Stomach (tissue), 8 donors: ENCODE measurements at regions not wholly inside any gene's neighbourhood (a gene's known extent, or its start where the extent isn't known, plus 50 kb on each side); places are given as distances from the start of the nearest gene placed in this dataset.
A peak's percentile ranks its signal among the peaks of the same experiment; 100 is the strongest.

Experiments used
- DNase-seq, 2 donors: peaks; one replicate each; pipeline versions ENCODE4 v3.0.0 to v3.0.0-alpha.2; 2013 to 2019
- H3K27ac ChIP-seq, 5 donors: fragments of 200-600 bp in 4 of 5; sonication (generic) in 4 of 5; one replicate each; pipeline ENCODE4 v1.5.1; 2013 to 2019; ENCODE audit warnings: mild to moderate bottlenecking in 1 of 5, moderate library complexity in 1 of 5
- H3K27me3 ChIP-seq, 3 donors: fragments of 200-600 bp; sonication (generic); one replicate each; pipeline ENCODE4 v1.5.1; 2017 to 2019; ENCODE audit warnings: mixed run types in 1 of 3
- H3K36me3 ChIP-seq, 4 donors: fragments of 200-600 bp; sonication (generic); 1 replicate in 3 of 4; 2 replicates in 1 of 4; pipeline ENCODE4 v1.5.1; 2016 to 2019
- H3K4me1 ChIP-seq, 4 donors: fragments of 200-600 bp; sonication (generic); one replicate each; pipeline ENCODE4 v1.5.1; 2016 to 2019
- H3K4me3 ChIP-seq, 4 donors: fragments of 200-600 bp; sonication (generic) in 3 of 4; one replicate each; pipeline ENCODE4 v1.5.1; 2016 to 2019; ENCODE audit warnings: mild to moderate bottlenecking in 1 of 4
- H3K9me3 ChIP-seq, 4 donors: fragments of 200-600 bp; sonication (generic); one replicate each; pipeline ENCODE4 v1.5.1; 2016 to 2019
- EP300 ChIP-seq: sonication (generic); formaldehyde crosslinking; IDR thresholded peaks from one replicate; pipeline ENCODE4 v1.6.1; 2017; ENCODE audit warnings: antibody characterized with exemption
- POLR2A ChIP-seq, 4 donors: fragments of 450-650 bp; IDR thresholded peaks; one replicate each; pipeline ENCODE4 v1.6.1; 2016; ENCODE audit warnings: antibody characterized with exemption in 4 of 4, control low read depth in 2 of 4, mild to moderate bottlenecking in 1 of 4, moderate library complexity in 1 of 4
- POLR2AphosphoS5 ChIP-seq, 3 donors: sonication (generic); formaldehyde crosslinking; IDR thresholded peaks; one replicate each; pipeline ENCODE4 v1.6.1; 2016; ENCODE audit warnings: antibody characterized with exemption in 3 of 3
- WGBS, 5 donors: extraction: QIAGEN DNeasy Blood & Tissue Kit in 3 of 5; methylation state at CpG; one replicate each; pipeline versions ENCODE4 v1.1.5 to v1.1.7; 2013 to 2018; 5-methylcytosine and 5-hydroxymethylcytosine counted together
- intact Hi-C: fragments of 100-400 bp; cut with DNase I; formaldehyde crosslinking; loops from one replicate; pipeline ENCODE4 v1.15.1; 2023; ENCODE audit warnings: low total_unique reads
- TF ChIP-seq, protein P1 (sequence below), 7 experiments: fragments of 450-650 bp in 4 of 7; fragments of 200-600 bp in 3 of 7; sonication (generic) in 3 of 7; IDR thresholded peaks; one replicate each; pipeline ENCODE4 v1.5.1; 2016 to 2019; ENCODE audit warnings: antibody characterized with exemption in 7 of 7, control low read depth in 2 of 7, mild to moderate bottlenecking in 1 of 7
- donor health status: healthy with polysubstance abuse.
- donor health status: Bipolar disorder and iron deficiency.
- donor health status: healthy.

DNA sequence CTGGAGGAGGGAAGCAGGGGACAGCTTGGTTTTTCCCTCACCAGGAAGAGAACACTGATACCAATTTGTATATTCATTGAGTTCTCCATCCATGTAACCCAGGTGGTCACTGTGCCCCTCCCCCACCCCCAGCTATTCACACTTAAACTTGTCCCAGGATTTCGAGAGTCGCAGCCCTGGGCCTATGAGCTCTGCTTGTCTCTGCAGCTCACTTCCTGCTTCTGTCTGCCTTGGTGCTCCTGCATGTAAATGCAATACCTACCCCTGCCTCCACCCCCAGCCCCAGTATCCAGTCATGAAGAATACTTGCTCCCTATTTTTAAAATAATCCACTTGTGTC lies 452.2 kb downstream of the BCL11B start:
- no peaks in the 10 kb centered on the region for H3K36me3 ChIP-seq
- no peaks in the 10 kb centered on the region for H3K9me3 ChIP-seq
- DNase-seq: no peak
- intact Hi-C loops: no loop called here
- no peaks in the 10 kb centered on the region for H3K4me1 ChIP-seq
- TF ChIP-seq POLR2AphosphoS5 (IDR thresholded peaks at IDR 0.05) (no peak), POLR2A (IDR thresholded peaks at IDR 0.05) (no peak), EP300 (no peak)
- TF ChIP-seq, protein P1, sequence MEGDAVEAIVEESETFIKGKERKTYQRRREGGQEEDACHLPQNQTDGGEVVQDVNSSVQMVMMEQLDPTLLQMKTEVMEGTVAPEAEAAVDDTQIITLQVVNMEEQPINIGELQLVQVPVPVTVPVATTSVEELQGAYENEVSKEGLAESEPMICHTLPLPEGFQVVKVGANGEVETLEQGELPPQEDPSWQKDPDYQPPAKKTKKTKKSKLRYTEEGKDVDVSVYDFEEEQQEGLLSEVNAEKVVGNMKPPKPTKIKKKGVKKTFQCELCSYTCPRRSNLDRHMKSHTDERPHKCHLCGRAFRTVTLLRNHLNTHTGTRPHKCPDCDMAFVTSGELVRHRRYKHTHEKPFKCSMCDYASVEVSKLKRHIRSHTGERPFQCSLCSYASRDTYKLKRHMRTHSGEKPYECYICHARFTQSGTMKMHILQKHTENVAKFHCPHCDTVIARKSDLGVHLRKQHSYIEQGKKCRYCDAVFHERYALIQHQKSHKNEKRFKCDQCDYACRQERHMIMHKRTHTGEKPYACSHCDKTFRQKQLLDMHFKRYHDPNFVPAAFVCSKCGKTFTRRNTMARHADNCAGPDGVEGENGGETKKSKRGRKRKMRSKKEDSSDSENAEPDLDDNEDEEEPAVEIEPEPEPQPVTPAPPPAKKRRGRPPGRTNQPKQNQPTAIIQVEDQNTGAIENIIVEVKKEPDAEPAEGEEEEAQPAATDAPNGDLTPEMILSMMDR (IDR thresholded peaks at IDR 0.05): no peak
- peaks cover 0 to 10% (median 0%) of the 10 kb centered on the region in 3 donors for H3K27me3 ChIP-seq
- H3K4me3 ChIP-seq: no peak overlapping the region
- WGBS, 5 donors: 48 to 69% (median 58%) methylated on average over 2 of the region's 2 CpGs
- H3K27ac ChIP-seq: no peak overlapping the region

DNA sequence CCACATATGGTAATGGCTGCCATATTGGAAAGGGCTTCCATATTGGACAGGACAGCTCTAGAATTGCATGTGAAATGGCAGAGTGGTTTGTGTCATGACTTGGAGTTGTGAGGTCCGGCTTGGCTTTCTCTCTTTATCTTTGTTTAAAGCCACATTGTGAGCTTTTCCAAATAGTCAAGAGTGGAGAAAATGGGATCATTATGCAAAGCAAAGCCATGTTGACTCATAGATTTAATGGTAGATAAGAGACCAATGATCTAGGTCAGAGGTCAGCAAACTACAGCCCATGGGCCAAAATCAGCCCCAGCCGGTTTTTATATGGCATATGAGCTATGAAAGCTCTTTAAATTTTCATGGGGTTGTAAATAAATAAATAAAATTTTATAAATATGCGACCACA lies 449.1 kb downstream of the BCL11B start:
- DNase-seq: no peak
- Histone ChIP-seq H3K27me3 (no peaks in the 10 kb centered on the region), H3K4me3 (no peak overlapping the region), H3K27ac (no peak overlapping the region), H3K36me3 (no peaks in the 10 kb centered on the region), H3K9me3 (no peaks in the 10 kb centered on the region), H3K4me1 (no peaks in the 10 kb centered on the region)
- 51 to 69% (median 56%) methylated on average over 3 of the region's 3 CpGs for WGBS, 5 donors
- no peak for TF ChIP-seq EP300
- intact Hi-C loops: no loop called here

DNA sequence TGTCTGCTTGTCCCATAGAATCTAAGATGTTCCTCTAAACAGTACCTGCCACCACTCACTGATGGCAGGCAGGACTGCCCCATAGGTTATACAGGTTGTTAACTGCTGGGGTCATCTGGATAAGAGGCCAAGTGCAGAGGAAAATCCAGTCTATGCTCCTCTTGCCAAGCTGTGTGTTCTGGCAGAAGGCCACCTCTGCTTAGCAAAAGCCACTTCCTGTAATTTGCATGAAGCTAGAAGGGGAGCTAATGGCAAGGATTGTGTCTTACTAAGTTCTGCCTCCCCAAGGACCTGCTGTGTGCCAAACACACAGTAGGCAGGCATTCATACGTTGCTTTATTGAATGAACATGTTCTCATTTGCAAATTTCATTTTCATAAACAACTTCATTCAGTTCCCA lies 445.4 kb downstream of the BCL11B start:
- Histone ChIP-seq H3K36me3 (no peaks in the 10 kb centered on the region), H3K4me1 (no peaks in the 10 kb centered on the region), H3K27me3 (no peaks in the 10 kb centered on the region), H3K4me3 (no peak overlapping the region), H3K27ac (no peak overlapping the region), H3K9me3 (peaks cover 0 to 8% (median 0%) of the 10 kb centered on the region in 4 donors)
- intact Hi-C loops: no loop called here
- DNase-seq: peak; percentile 26 to 31
- no peak for TF ChIP-seq EP300
- WGBS, 5 donors: 43 to 56% (median 51%) methylated on average over 1 of the region's 1 CpG

DNA sequence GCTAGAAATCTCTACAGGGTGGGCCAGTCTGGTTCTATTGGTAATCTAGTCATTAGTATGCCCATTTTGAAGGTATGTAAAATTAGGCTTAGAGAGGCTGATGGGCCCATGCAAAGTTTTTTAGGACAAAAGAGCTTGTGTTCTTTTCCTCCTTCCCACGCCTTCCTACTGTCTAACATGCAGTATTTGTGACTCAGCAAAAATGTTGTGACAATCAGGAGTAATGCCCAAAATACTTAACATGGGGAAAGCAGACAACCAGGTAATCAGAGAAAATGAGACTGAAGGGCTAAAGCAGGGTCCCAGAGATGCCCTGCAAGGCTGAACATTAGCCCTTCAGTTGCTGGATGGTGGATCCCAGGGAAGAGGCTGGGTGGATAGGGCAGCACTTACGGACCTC lies 437.9 kb downstream of the BCL11B start:
- TF ChIP-seq POLR2AphosphoS5 (IDR thresholded peaks at IDR 0.05) (no peak), EP300 (no peak), POLR2A (IDR thresholded peaks at IDR 0.05) (no peak)
- TF ChIP-seq, protein P1 (IDR thresholded peaks at IDR 0.05): no peak
- intact Hi-C loops: no loop called here
- Histone ChIP-seq H3K9me3 (peaks cover 0 to 8% (median 0%) of the 10 kb centered on the region in 4 donors), H3K4me1 (no peaks in the 10 kb centered on the region), H3K27me3 (peaks cover 0 to 7% (median 0%) of the 10 kb centered on the region in 3 donors), H3K27ac (no peak overlapping the region), H3K36me3 (no peaks in the 10 kb centered on the region), H3K4me3 (no peak overlapping the region)
- no peak for DNase-seq
- WGBS, 5 donors: 78 to 88% (median 81%) methylated on average over 2 of the region's 2 CpGs

DNA sequence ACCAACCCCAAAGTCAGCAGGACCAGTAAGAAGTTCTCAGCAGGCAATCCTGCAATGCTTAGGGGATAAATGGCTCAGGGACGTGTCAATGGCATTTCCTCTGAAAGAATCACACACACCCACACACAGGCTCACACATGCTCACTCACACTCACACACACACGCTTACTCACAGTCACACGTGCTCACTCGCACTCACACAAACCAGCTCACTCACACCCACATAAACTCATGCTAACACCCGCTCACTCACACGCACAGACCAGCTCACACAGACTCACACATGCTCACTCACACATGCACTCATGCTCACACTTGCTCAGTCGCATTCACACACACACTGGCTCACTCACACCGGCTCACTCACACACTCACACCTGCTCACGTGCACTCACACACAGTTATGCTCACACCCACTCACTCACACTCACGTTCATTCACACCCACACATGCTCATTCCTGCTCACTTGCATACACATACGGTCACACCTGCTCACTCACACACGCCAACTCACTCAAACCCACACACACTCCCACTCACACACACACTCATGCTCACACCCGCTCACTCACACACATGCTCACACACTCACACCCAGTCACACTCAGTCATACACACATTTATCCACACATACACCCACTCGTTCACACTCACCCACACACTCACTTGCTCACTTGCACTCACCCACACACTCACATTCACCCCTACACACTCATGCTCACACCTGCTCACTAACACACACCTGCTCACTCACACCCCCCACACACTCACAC lies 436.8 kb downstream of the BCL11B start:
- H3K27ac ChIP-seq: no peak overlapping the region
- peaks cover 0 to 11% (median 0%) of the 10 kb centered on the region in 3 donors for H3K27me3 ChIP-seq
- WGBS, 5 donors: 88 to 94% (median 90%) methylated on average over 14 of the region's 14 CpGs
- no peak overlapping the region for H3K4me3 ChIP-seq
- H3K4me1 ChIP-seq: no peaks in the 10 kb centered on the region
- TF ChIP-seq POLR2A (IDR thresholded peaks at IDR 0.05) (no peak), POLR2AphosphoS5 (IDR thresholded peaks at IDR 0.05) (no peak), EP300 (no peak)
- TF ChIP-seq, protein P1 (IDR thresholded peaks at IDR 0.05): no peak
- DNase-seq: no peak
- intact Hi-C loops: no loop called here
- no peaks in the 10 kb centered on the region for H3K9me3 ChIP-seq
- H3K36me3 ChIP-seq: no peaks in the 10 kb centered on the region
